ENCODE measurements at regions not wholly inside any gene's neighbourhood (a gene's known extent, or its start where the extent isn't known, plus 50 kb on each side); places are given as distances from the start of the nearest gene placed in this dataset.

DNA sequence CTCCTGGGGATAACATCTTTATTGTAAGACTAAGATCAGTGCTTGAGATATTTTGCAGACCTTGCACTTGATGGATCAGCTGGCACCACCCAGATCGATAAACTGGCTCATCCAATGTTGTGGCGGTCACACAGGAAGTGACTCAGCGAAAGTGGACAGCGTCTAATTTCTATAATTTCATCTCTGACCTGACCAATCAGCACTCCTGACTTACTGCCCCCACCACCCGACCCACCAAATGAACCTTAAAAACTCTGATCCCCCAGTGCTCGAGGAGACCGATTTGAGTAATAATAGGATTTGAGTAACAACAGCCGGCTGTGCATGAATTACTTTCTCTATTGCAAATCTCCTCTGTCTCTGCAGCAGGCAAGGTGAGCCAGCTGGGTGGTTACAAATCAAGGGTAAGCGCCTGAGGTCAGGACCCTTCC, 62.7 kb upstream of the RNU6-1 start:
- DNase-seq (ENCODE audit: low spot score) (no peak), ATAC-seq (ENCODE audit: low FRiP score) (no peak)
- TF ChIP-seq, protein P1, sequence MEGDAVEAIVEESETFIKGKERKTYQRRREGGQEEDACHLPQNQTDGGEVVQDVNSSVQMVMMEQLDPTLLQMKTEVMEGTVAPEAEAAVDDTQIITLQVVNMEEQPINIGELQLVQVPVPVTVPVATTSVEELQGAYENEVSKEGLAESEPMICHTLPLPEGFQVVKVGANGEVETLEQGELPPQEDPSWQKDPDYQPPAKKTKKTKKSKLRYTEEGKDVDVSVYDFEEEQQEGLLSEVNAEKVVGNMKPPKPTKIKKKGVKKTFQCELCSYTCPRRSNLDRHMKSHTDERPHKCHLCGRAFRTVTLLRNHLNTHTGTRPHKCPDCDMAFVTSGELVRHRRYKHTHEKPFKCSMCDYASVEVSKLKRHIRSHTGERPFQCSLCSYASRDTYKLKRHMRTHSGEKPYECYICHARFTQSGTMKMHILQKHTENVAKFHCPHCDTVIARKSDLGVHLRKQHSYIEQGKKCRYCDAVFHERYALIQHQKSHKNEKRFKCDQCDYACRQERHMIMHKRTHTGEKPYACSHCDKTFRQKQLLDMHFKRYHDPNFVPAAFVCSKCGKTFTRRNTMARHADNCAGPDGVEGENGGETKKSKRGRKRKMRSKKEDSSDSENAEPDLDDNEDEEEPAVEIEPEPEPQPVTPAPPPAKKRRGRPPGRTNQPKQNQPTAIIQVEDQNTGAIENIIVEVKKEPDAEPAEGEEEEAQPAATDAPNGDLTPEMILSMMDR (IDR thresholded peaks at IDR 0.05) = no peak

GRCh38 chr15:67903708-67904107, 63.9 kb upstream of the RNU6-1 start:
- TF ChIP-seq, protein P1 (IDR thresholded peaks at IDR 0.05) = no peak

DNA sequence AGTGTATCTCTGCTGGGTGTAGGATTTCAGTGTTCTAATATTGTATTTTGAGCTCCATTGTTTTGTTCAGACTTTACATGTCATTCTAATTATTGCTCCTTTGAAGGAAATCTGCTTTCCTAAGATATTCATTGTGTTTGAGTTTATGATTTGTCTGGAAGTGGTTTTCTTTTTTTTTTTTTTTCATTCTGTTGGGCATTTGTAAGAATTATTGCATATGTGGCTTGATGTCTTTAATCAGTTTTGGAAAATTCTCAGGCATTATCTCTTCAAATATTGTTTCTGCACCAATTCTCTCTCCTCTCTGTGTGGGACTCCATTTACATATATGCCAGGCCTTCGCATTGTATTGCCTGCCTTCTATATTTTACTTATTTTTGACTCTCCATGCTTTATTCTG, 65.8 kb upstream of the RNU6-1 start:
- TF ChIP-seq, protein P1 (IDR thresholded peaks at IDR 0.05) = no peak
- DNase-seq (ENCODE audit: low spot score) = no peak
- no peak for ATAC-seq (ENCODE audit: low FRiP score)

More at GRCh38 chr15:67903708-67904107, 63.9 kb upstream of the RNU6-1 start:
- DNase-seq (ENCODE audit: low spot score) (no peak), ATAC-seq (ENCODE audit: low FRiP score) (no peak)

- no peak for ATAC-seq (ENCODE audit: low FRiP score)
Measured at GRCh38 chr15:67906382-67906781, 66.5 kb upstream of the RNU6-1 start.

DNA sequence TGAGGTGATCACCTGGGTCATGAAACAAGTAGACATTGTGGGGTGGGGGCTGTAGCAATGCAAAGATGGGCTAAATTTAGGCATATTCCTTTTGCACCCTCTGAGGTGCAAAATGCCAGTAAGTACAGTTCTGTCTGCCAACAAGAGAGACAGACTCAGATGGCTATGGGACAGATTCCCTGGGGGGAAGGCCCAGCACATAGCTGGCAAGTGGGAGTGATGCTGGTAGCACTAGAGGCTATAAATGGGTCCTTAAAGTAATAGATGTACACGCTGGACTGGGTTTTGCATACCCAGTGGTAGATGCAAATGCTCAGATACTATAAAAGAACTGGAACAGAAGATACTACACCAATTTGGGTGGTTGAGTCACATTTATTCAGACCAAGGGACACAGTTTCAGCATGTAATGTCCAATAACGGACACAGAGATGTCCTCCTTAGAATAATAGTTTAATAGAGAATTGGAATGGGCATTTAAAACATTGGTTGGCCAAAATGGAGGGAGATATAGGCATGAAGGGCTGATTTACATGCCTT, 67.4 kb upstream of the RNU6-1 start:
- no peak for ATAC-seq (ENCODE audit: low FRiP score)
- DNase-seq (ENCODE audit: low spot score) = no peak
- TF ChIP-seq, protein P1 (IDR thresholded peaks at IDR 0.05) = no peak

More at GRCh38 chr15:67906382-67906781, 66.5 kb upstream of the RNU6-1 start:
- TF ChIP-seq, protein P1 (IDR thresholded peaks at IDR 0.05) = no peak
- DNase-seq (ENCODE audit: low spot score) = no peak

GRCh38 chr15:67908756-67909155, 68.9 kb upstream of the RNU6-1 start:
- TF ChIP-seq, protein P1 (IDR thresholded peaks at IDR 0.05) = no peak
- DNase-seq (ENCODE audit: low spot score) (no peak), ATAC-seq (ENCODE audit: low FRiP score) (no peak)

- TF ChIP-seq, protein P1 (IDR thresholded peaks at IDR 0.05) = no peak
- ATAC-seq (ENCODE audit: low FRiP score) (no peak), DNase-seq (ENCODE audit: low spot score) (no peak)
Measured at GRCh38 chr15:67911727-67912126, 71.9 kb upstream of the RNU6-1 start.

Measured in omental fat pad (tissue), 3 donors.